GM23338 (cell line): ENCODE measurements at regions not wholly inside any gene's neighbourhood (a gene's known extent, or its start where the extent isn't known, plus 50 kb on each side); places are given as distances from the start of the nearest gene placed in this dataset.

Experiments
- ATAC-seq: fragments of 200-7000 bp; cut with Tn5 transposase; 3 replicates; pipeline ENCODE4 v1.9.1; 2020
- DNase-seq: peaks from one replicate; pipeline ENCODE4 v3.0.0-alpha.2; 2015; ENCODE audit warnings: low spot score
- H2AFZ ChIP-seq: fragments of 200-600 bp; sonication (generic); 2 replicates; pipeline ENCODE4 v1.8.0; 2016; ENCODE audit warnings: antibody characterized with exemption, mild to moderate bottlenecking, moderate library complexity
- H3F3A ChIP-seq: fragments of 200-600 bp; sonication (generic); replicated peaks from 2 replicates; pipeline ENCODE4 v1.8.0; 2017; ENCODE audit warnings: antibody characterized with exemption, mixed run types, low read depth
- H3K27ac ChIP-seq: fragments of 200-600 bp; sonication (generic); 2 replicates; pipeline ENCODE4 v1.6.1; 2016; ENCODE audit warnings: low read depth
- H3K27me3 ChIP-seq: fragments of 200-600 bp; sonication (generic); 2 replicates; pipeline ENCODE4 v1.8.0; 2016; ENCODE audit warnings: mild to moderate bottlenecking, mixed run types, moderate library complexity; ENCODE audit not compliant: insufficient read depth
- H3K36me3 ChIP-seq: fragments of 200-600 bp; sonication (generic); 2 replicates; pipeline ENCODE4 v1.8.0; 2016; ENCODE audit warnings: mild to moderate bottlenecking; ENCODE audit not compliant: insufficient read depth
- H3K4me1 ChIP-seq: fragments of 200-600 bp; sonication (generic); 2 replicates; pipeline ENCODE4 v1.8.0; 2016; ENCODE audit warnings: mild to moderate bottlenecking, moderate library complexity; ENCODE audit not compliant: insufficient read depth
- H3K4me2 ChIP-seq: fragments of 200-600 bp; sonication (generic); 2 replicates; pipeline ENCODE4 v1.7.1; 2017; ENCODE audit warnings: mixed run types
- H3K4me3 ChIP-seq: fragments of 200-600 bp; sonication (generic); 2 replicates; pipeline ENCODE4 v1.6.1; 2016; ENCODE audit warnings: mixed run types
- H3K79me2 ChIP-seq: fragments of 200-600 bp; sonication (generic); replicated peaks from 2 replicates; pipeline ENCODE4 v1.8.0; 2017; ENCODE audit warnings: mild to moderate bottlenecking; ENCODE audit not compliant: insufficient read depth
- H3K9me2 ChIP-seq: fragments of 200-600 bp; sonication (generic); 2 replicates; pipeline ENCODE4 v1.8.0; 2017; ENCODE audit not compliant: insufficient read depth
- H4K20me1 ChIP-seq: fragments of 200-600 bp; sonication (generic); replicated peaks from 2 replicates; pipeline ENCODE4 v1.8.0; 2017; ENCODE audit warnings: mild to moderate bottlenecking; ENCODE audit not compliant: insufficient read depth
- H3K27ac Mint-ChIP-seq: 2 replicates; pipeline ENCODE4 v1.8.0; 2020; ENCODE audit warnings: inconsistent platforms, mild to moderate bottlenecking, moderate library complexity, mixed read lengths
- H3K27me3 Mint-ChIP-seq: 3 replicates; pipeline ENCODE4 v1.8.0; 2022; ENCODE audit warnings: low read depth, mild to moderate bottlenecking, moderate library complexity, mixed read lengths, inconsistent platforms; ENCODE audit not compliant: insufficient read depth, poor library complexity
- H3K36me3 Mint-ChIP-seq: 3 replicates; pipeline ENCODE4 v1.8.0; 2021; ENCODE audit warnings: low read depth, mild to moderate bottlenecking, inconsistent platforms, moderate library complexity, mixed read lengths
- H3K4me1 Mint-ChIP-seq: 3 replicates; pipeline ENCODE4 v1.8.0; 2020; ENCODE audit warnings: mild to moderate bottlenecking, inconsistent platforms, mixed read lengths
- H3K4me3 Mint-ChIP-seq: 3 replicates; pipeline ENCODE4 v1.8.0; 2021; ENCODE audit warnings: moderate library complexity, mild to moderate bottlenecking, inconsistent platforms, mixed read lengths
- H3K9me3 Mint-ChIP-seq: 3 replicates; pipeline ENCODE4 v1.8.0; 2020; ENCODE audit warnings: moderate library complexity, mild to moderate bottlenecking, inconsistent platforms, mixed read lengths
- CREB1 ChIP-seq: fragments of 250-450 bp; sonication (Bioruptor Pico); IDR thresholded peaks from 2 replicates; pipeline ENCODE4 v1.5.0; 2020; ENCODE audit warnings: low read depth, mild to moderate bottlenecking, moderate library complexity
- CTCF ChIP-seq, 2 experiments: fragments of 200-600 bp in 1 of 2; sonication (generic) in 1 of 2; conservative IDR thresholded peaks; 2 replicates each; pipeline versions ENCODE4 v1.5.1 to v1.6.1; 2016 to 2017; ENCODE audit warnings: antibody characterized with exemption in 2 of 2, low read depth in 2 of 2, mild to moderate bottlenecking in 2 of 2, moderate library complexity in 1 of 2
- ETS1 ChIP-seq: IDR thresholded peaks from 2 replicates; pipeline ENCODE4 v1.6.1; 2016; ENCODE audit warnings: antibody characterized with exemption
- EZH2 ChIP-seq: fragments of 200-600 bp; sonication (generic); IDR thresholded peaks from one replicate; pipeline ENCODE4 v1.8.0; 2017; ENCODE audit warnings: antibody characterized with exemption, mild to moderate bottlenecking, low read depth; ENCODE audit not compliant: unreplicated experiment
- EZH2phosphoT487 ChIP-seq: fragments of 200-600 bp; sonication (generic); IDR thresholded peaks from one replicate; pipeline ENCODE4 v1.8.1; 2018; ENCODE audit warnings: antibody characterized with exemption; ENCODE audit not compliant: unreplicated experiment
- JUNB ChIP-seq: IDR thresholded peaks from one replicate; pipeline ENCODE4 v1.6.1; 2016; ENCODE audit warnings: antibody characterized with exemption; ENCODE audit not compliant: unreplicated experiment
- NANOG ChIP-seq: IDR thresholded peaks from 2 replicates; pipeline ENCODE4 v1.6.1; 2016; ENCODE audit warnings: antibody characterized with exemption, borderline replicate concordance
- POLR2AphosphoS5 ChIP-seq: IDR thresholded peaks from 2 replicates; pipeline ENCODE4 v1.6.1; 2016; ENCODE audit warnings: antibody characterized with exemption, low read depth
- STAT1 ChIP-seq: IDR thresholded peaks from one replicate; pipeline ENCODE4 v1.6.1; 2016; ENCODE audit warnings: antibody characterized with exemption; ENCODE audit not compliant: unreplicated experiment
- ZNF331 ChIP-seq: fragments of 250-450 bp; sonication (Bioruptor Pico); IDR thresholded peaks from 2 replicates; pipeline ENCODE4 v1.5.0; 2020; ENCODE audit warnings: low read depth, mild to moderate bottlenecking, moderate library complexity

GRCh38 chr9:28782630-28783029 is 1209.3 kb upstream of the C9orf72 start (continued):
- TF ChIP-seq ETS1 (no peak), EZH2phosphoT487 (no peak), STAT1 (no peak), ZNF331 (CRISPR knock-in tag) (no peak), CTCF (conservative IDR thresholded peaks at IDR 0.05; ENCODE audit: low read depth in 2 of 2) (no peak), CREB1 (CRISPR knock-in tag) (no peak)

GRCh38 chr9:28792716-28793115 is 1219.4 kb upstream of the C9orf72 start:
- Histone ChIP-seq H3K4me3 (no peak overlapping the region), H4K20me1 (no peaks in the 10 kb centered on the region), H3K79me2 (no peaks in the 10 kb centered on the region), H3K27me3 (no peaks in the 10 kb centered on the region), H3K4me2 (no peak overlapping the region), H3F3A (no peaks in the 10 kb centered on the region), H2AFZ (no peak overlapping the region), H3K36me3 (no peaks in the 10 kb centered on the region), H3K9me2 (no peaks in the 10 kb centered on the region), H3K27ac (no peak overlapping the region), H3K4me1 (peaks cover 3% of the 10 kb centered on the region; the same call in 1 of the 2 replicates)
- no peak for TF ChIP-seq JUNB
- no peak for TF ChIP-seq POLR2AphosphoS5
- TF ChIP-seq ZNF331 (CRISPR knock-in tag) = no peak
- TF ChIP-seq EZH2phosphoT487 = no peak
- TF ChIP-seq CTCF (conservative IDR thresholded peaks at IDR 0.05; ENCODE audit: low read depth in 2 of 2) = no peak
- TF ChIP-seq NANOG = no peak
- TF ChIP-seq STAT1 = no peak
- DNase-seq = no peak
- Mint-ChIP-seq H3K4me1 (peaks cover 7% of the 10 kb centered on the region; the same call in 2 of the 3 replicates), H3K4me3 (no peak overlapping the region), H3K36me3 (no peaks in the 10 kb centered on the region), H3K27me3 (peaks cover 2% of the 10 kb centered on the region), H3K9me3 (no peaks in the 10 kb centered on the region), H3K27ac (no peak overlapping the region)
- no peak for ATAC-seq

- Histone ChIP-seq H3F3A (no peaks in the 10 kb centered on the region), H3K27me3 (no peaks in the 10 kb centered on the region), H3K27ac (no peak overlapping the region), H3K4me1 (peaks cover 14% of the 10 kb centered on the region), H3K4me2 (no peak overlapping the region), H3K79me2 (no peaks in the 10 kb centered on the region), H3K36me3 (no peaks in the 10 kb centered on the region), H4K20me1 (no peaks in the 10 kb centered on the region), H2AFZ (no peak overlapping the region), H3K9me2 (no peaks in the 10 kb centered on the region; the same call in 1 of the 2 replicates), H3K4me3 (no peak overlapping the region)
- Mint-ChIP-seq H3K27me3 (no peaks in the 10 kb centered on the region), H3K9me3 (no peaks in the 10 kb centered on the region), H3K36me3 (no peaks in the 10 kb centered on the region), H3K4me3 (no peak overlapping the region), H3K27ac (no peak overlapping the region), H3K4me1 (peaks cover 16% of the 10 kb centered on the region)
- TF ChIP-seq JUNB (no peak), CREB1 (CRISPR knock-in tag) (no peak), POLR2AphosphoS5 (no peak), EZH2 (no peak)
- DNase-seq (no peak), ATAC-seq (no peak)
Measured at GRCh38 chr9:28799876-28800275, 1226.6 kb upstream of the C9orf72 start.
